Astrocyte (in vitro differentiated cells and primary cell): ENCODE measurements at regions not wholly inside any gene's neighbourhood (a gene's known extent, or its start where the extent isn't known, plus 50 kb on each side); places are given as distances from the start of the nearest gene placed in this dataset.
"Not testable (repeated sequence)": the region's sequence is repeated elsewhere in the genome, so short reads cannot be mapped to it uniquely, and the experiment has no call there.

Source experiments
- EZH2 ChIP-seq: IDR thresholded peaks from 2 replicates; pipeline ENCODE4 v1.6.1; 2012; ENCODE audit warnings: mild to moderate bottlenecking, low read length, inconsistent platforms; ENCODE audit not compliant: insufficient read depth
- TF ChIP-seq, protein P1 (sequence below): IDR thresholded peaks from 2 replicates; pipeline ENCODE4 v1.5.1; 2011; ENCODE audit warnings: low read depth, mild to moderate bottlenecking, inconsistent platforms, low read length, moderate library complexity; ENCODE audit not compliant: insufficient read depth

DNA sequence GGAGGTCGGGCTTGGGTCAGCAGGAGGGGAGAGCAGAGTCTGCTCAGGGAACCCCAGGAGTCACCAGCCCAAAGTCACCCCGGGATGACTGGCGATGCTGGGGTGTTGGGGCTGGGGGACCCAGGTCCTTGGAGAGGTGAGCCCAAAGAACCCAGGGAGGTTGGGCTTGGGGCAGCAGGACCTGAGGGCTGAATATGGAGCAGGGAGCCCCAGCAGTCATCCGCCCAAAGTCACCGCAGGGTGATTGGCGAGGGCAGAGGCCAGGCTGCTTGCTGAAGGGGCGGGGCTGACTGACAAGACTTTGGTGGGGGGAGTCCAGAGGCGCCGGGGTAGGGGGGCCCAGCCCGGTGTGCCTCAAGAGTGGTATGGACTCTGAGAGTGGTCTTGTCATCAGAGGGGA lies 151.2 kb downstream of the TBC1D2B start:
- TF ChIP-seq, protein P1, sequence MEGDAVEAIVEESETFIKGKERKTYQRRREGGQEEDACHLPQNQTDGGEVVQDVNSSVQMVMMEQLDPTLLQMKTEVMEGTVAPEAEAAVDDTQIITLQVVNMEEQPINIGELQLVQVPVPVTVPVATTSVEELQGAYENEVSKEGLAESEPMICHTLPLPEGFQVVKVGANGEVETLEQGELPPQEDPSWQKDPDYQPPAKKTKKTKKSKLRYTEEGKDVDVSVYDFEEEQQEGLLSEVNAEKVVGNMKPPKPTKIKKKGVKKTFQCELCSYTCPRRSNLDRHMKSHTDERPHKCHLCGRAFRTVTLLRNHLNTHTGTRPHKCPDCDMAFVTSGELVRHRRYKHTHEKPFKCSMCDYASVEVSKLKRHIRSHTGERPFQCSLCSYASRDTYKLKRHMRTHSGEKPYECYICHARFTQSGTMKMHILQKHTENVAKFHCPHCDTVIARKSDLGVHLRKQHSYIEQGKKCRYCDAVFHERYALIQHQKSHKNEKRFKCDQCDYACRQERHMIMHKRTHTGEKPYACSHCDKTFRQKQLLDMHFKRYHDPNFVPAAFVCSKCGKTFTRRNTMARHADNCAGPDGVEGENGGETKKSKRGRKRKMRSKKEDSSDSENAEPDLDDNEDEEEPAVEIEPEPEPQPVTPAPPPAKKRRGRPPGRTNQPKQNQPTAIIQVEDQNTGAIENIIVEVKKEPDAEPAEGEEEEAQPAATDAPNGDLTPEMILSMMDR, result not testable (repeated sequence)
- not testable (repeated sequence) for TF ChIP-seq EZH2
